H9 (cell line): ENCODE measurements at regions not wholly inside any gene's neighbourhood (a gene's known extent, or its start where the extent isn't known, plus 50 kb on each side); places are given as distances from the start of the nearest gene placed in this dataset.

Experiments
- DNase-seq: peaks from one replicate; pipeline ENCODE4 v3.0.0-alpha.2; 2017
- H2AFZ ChIP-seq: one replicate; pipeline ENCODE4 v1.6.1; 2013; ENCODE audit warnings: mild to moderate bottlenecking, low read length, control low read depth, moderate library complexity
- H2AK5ac ChIP-seq: 2 replicates; pipeline ENCODE4 v1.6.1; 2013; ENCODE audit warnings: low read length, control low read depth, mixed read lengths; ENCODE audit not compliant: insufficient read length
- H2BK120ac ChIP-seq: one replicate; pipeline ENCODE4 v1.6.1; 2013; ENCODE audit warnings: low read depth, mild to moderate bottlenecking, low read length, control low read depth, inconsistent platforms; ENCODE audit not compliant: poor library complexity, severe bottlenecking
- H2BK12ac ChIP-seq: 2 replicates; pipeline ENCODE4 v1.6.1; 2013; ENCODE audit warnings: low read length, control low read depth, mixed read lengths, low read depth; ENCODE audit not compliant: insufficient read length
- H2BK15ac ChIP-seq: 2 replicates; pipeline ENCODE4 v1.6.1; 2013; ENCODE audit warnings: low read depth, low read length, control low read depth
- H2BK20ac ChIP-seq: one replicate; pipeline ENCODE4 v1.6.1; 2013; ENCODE audit warnings: low read depth, mild to moderate bottlenecking, low read length, control low read depth, inconsistent platforms; ENCODE audit not compliant: poor library complexity, severe bottlenecking
- H2BK5ac ChIP-seq: 2 replicates; pipeline ENCODE4 v1.6.1; 2013; ENCODE audit warnings: low read length, control low read depth, mixed read lengths; ENCODE audit not compliant: insufficient read length
- H3K14ac ChIP-seq: 2 replicates; pipeline ENCODE4 v1.6.1; 2013; ENCODE audit warnings: low read length, control low read depth; ENCODE audit not compliant: insufficient read depth
- H3K18ac ChIP-seq: 2 replicates; pipeline ENCODE4 v1.6.1; 2013; ENCODE audit warnings: low read depth, mild to moderate bottlenecking, mixed read lengths, low read length, control low read depth; ENCODE audit not compliant: insufficient read length
- H3K23ac ChIP-seq: 2 replicates; pipeline ENCODE4 v1.6.1; 2013; ENCODE audit warnings: low read length, control low read depth, mixed read lengths, low read depth; ENCODE audit not compliant: insufficient read length
- H3K23me2 ChIP-seq: 2 replicates; pipeline ENCODE4 v1.6.1; 2013; ENCODE audit warnings: low read depth, mild to moderate bottlenecking, mixed read lengths, low read length, control low read depth; ENCODE audit not compliant: insufficient read length, poor library complexity, severe bottlenecking
- H3K27ac ChIP-seq: 2 replicates; pipeline ENCODE4 v1.5.1; 2013; ENCODE audit warnings: low read length, control low read depth, mixed read lengths, low read depth; ENCODE audit not compliant: insufficient read length
- H3K27me3 ChIP-seq: 2 replicates; pipeline ENCODE4 v1.6.1; 2013; ENCODE audit warnings: low read length, control low read depth, inconsistent platforms; ENCODE audit not compliant: insufficient read depth
- H3K4ac ChIP-seq: 2 replicates; pipeline ENCODE4 v1.6.1; 2013; ENCODE audit warnings: low read depth, mild to moderate bottlenecking, control low read depth, inconsistent platforms, low read length, moderate library complexity
- H3K4me1 ChIP-seq: 2 replicates; pipeline ENCODE4 v1.6.1; 2013; ENCODE audit warnings: low read length, control low read depth, inconsistent platforms; ENCODE audit not compliant: insufficient read depth
- H3K4me2 ChIP-seq: 2 replicates; pipeline ENCODE4 v1.6.1; 2013; ENCODE audit warnings: low read length, control low read depth, mixed read lengths; ENCODE audit not compliant: insufficient read length, insufficient read depth
- H3K56ac ChIP-seq: 2 replicates; pipeline ENCODE4 v1.6.1; 2013; ENCODE audit warnings: low read depth, mild to moderate bottlenecking, mixed read lengths, low read length, control low read depth; ENCODE audit not compliant: insufficient read length
- H3K79me1 ChIP-seq: 2 replicates; pipeline ENCODE4 v1.6.1; 2013; ENCODE audit warnings: low read depth, mild to moderate bottlenecking, moderate library complexity, low read length, control low read depth, inconsistent platforms; ENCODE audit not compliant: insufficient read depth, poor library complexity, severe bottlenecking
- H3K79me2 ChIP-seq: 2 replicates; pipeline ENCODE4 v1.6.1; 2013; ENCODE audit warnings: low read length, control low read depth, inconsistent platforms; ENCODE audit not compliant: insufficient read depth
- H3K9ac ChIP-seq: 2 replicates; pipeline ENCODE4 v1.6.1; 2013; ENCODE audit warnings: low read length, control low read depth, mixed read lengths; ENCODE audit not compliant: insufficient read length; ENCODE audit errors: extremely low read depth
- H3K9me3 ChIP-seq: one replicate; pipeline ENCODE4 v1.6.1; 2013; ENCODE audit warnings: low read depth, low read length, inconsistent platforms; ENCODE audit not compliant: control insufficient read depth
- H3T11ph ChIP-seq: one replicate; pipeline ENCODE4 v1.6.1; 2013; ENCODE audit warnings: mild to moderate bottlenecking, low read length, control low read depth, inconsistent platforms
- H4K20me1 ChIP-seq: one replicate; pipeline ENCODE4 v1.6.1; 2013; ENCODE audit not compliant: control insufficient read depth, insufficient read length, insufficient read depth
- H4K5ac ChIP-seq: 2 replicates; pipeline ENCODE4 v1.6.1; 2013; ENCODE audit warnings: low read depth, mild to moderate bottlenecking, mixed read lengths, low read length, control low read depth; ENCODE audit not compliant: insufficient read length
- H4K8ac ChIP-seq: replicated peaks from 2 replicates; pipeline ENCODE4 v1.6.1; 2013; ENCODE audit warnings: low read length, control low read depth, mixed read lengths, low read depth; ENCODE audit not compliant: insufficient read length
- H4K91ac ChIP-seq: 2 replicates; pipeline ENCODE4 v1.6.1; 2013; ENCODE audit warnings: low read depth, mild to moderate bottlenecking, moderate library complexity, mixed read lengths, low read length, control low read depth; ENCODE audit not compliant: insufficient read length
- H3K27ac Mint-ChIP-seq, 3 experiments: 2 replicates in 2 of 3; 3 replicates in 1 of 3; pipeline ENCODE4 v1.8.0; 2020 to 2021; ENCODE audit warnings: mixed read lengths in 3 of 3, mild to moderate bottlenecking in 1 of 3, moderate library complexity in 1 of 3
- H3K27me3 Mint-ChIP-seq: 2 replicates; pipeline ENCODE4 v1.8.0; 2021; ENCODE audit warnings: low read depth, mild to moderate bottlenecking, moderate library complexity, mixed read lengths
- H3K36me3 Mint-ChIP-seq, 3 experiments: 2 replicates in 2 of 3; 3 replicates in 1 of 3; pipeline ENCODE4 v1.8.0; 2020 to 2021; ENCODE audit warnings: low read depth in 3 of 3, mixed read lengths in 3 of 3; ENCODE audit not compliant: insufficient read depth in 1 of 3
- H3K4me1 Mint-ChIP-seq, 2 experiments: 2 replicates each; pipeline ENCODE4 v1.8.0; 2020; ENCODE audit warnings: mixed read lengths in 2 of 2
- H3K4me3 Mint-ChIP-seq, 2 experiments: 2 replicates in 1 of 2; 3 replicates in 1 of 2; pipeline ENCODE4 v1.8.0; 2020 to 2021; ENCODE audit warnings: mild to moderate bottlenecking in 2 of 2, mixed read lengths in 2 of 2, moderate library complexity in 1 of 2
- H3K9me3 Mint-ChIP-seq, 2 experiments: 2 replicates in 1 of 2; 3 replicates in 1 of 2; pipeline ENCODE4 v1.8.0; 2020; ENCODE audit warnings: mild to moderate bottlenecking in 2 of 2, mixed read lengths in 2 of 2, moderate library complexity in 1 of 2
- CTCF ChIP-seq: fragments of 200-600 bp; sonication (generic); conservative IDR thresholded peaks from 3 replicates; pipeline ENCODE4 v1.8.0; 2021; ENCODE audit warnings: antibody characterized with exemption, mild to moderate bottlenecking

- no peak overlapping the region for H4K5ac ChIP-seq
Measured at GRCh38 chr9:20216438-20216837, 405.9 kb downstream of the MLLT3 start.

More at GRCh38 chr9:20216438-20216837, 405.9 kb downstream of the MLLT3 start:
- no peaks in the 10 kb centered on the region for H3K4me1 ChIP-seq
- H3K18ac ChIP-seq: no peak overlapping the region
- H3K27ac Mint-ChIP-seq: no peak overlapping the region
- H3K14ac ChIP-seq: no peak overlapping the region
- H3K79me2 ChIP-seq: no peaks in the 10 kb centered on the region
- H3K23ac ChIP-seq: no peak overlapping the region
- no peak overlapping the region for H3K56ac ChIP-seq
- no peak overlapping the region for H2AFZ ChIP-seq
- H4K91ac ChIP-seq: no peak overlapping the region
- H3K9me3 ChIP-seq: no peaks in the 10 kb centered on the region
- no peak overlapping the region for H3K9ac ChIP-seq
- H3K23me2 ChIP-seq: no peaks in the 10 kb centered on the region
- no peaks in the 10 kb centered on the region for H3K27me3 Mint-ChIP-seq
- no peaks in the 10 kb centered on the region for H3K36me3 Mint-ChIP-seq
- no peak overlapping the region for H2BK15ac ChIP-seq
- no peak for DNase-seq
- H3K27me3 ChIP-seq: no peaks in the 10 kb centered on the region
- no peak overlapping the region for H3K4ac ChIP-seq
- no peak overlapping the region for H2BK20ac ChIP-seq
- no peak overlapping the region for H3K4me2 ChIP-seq
- no peaks in the 10 kb centered on the region for H3K79me1 ChIP-seq
- no peak overlapping the region for H2BK120ac ChIP-seq
- H2BK5ac ChIP-seq: no peak overlapping the region
- no peak overlapping the region for H2BK12ac ChIP-seq
- H3K4me3 Mint-ChIP-seq: no peak overlapping the region
- no peak overlapping the region for H4K8ac ChIP-seq
- no peaks in the 10 kb centered on the region for H3K9me3 Mint-ChIP-seq
- H3T11ph ChIP-seq: no peak overlapping the region
- no peak for TF ChIP-seq CTCF
- H3K27ac ChIP-seq: no peak overlapping the region
- H3K4me1 Mint-ChIP-seq: no peaks in the 10 kb centered on the region
- H2AK5ac ChIP-seq: no peak overlapping the region
- no peaks in the 10 kb centered on the region for H4K20me1 ChIP-seq
